SH-SY5Y (cell line): ENCODE measurements at regions not wholly inside any gene's neighbourhood (a gene's known extent, or its start where the extent isn't known, plus 50 kb on each side); places are given as distances from the start of the nearest gene placed in this dataset.

Experiments
- GATA2 ChIP-seq: IDR thresholded peaks from 2 replicates; pipeline ENCODE4 v1.6.1; 2011; ENCODE audit warnings: mild to moderate bottlenecking, low read depth, low read length
- GATA3 ChIP-seq: IDR thresholded peaks from 2 replicates; pipeline ENCODE4 v1.6.1; 2011; ENCODE audit warnings: low read depth, mild to moderate bottlenecking, low read length, moderate library complexity

GRCh38 chr10:111877258-111877657 lies 306.3 kb downstream of the GPAM start:
- no peak for TF ChIP-seq GATA2
- TF ChIP-seq GATA3 = no peak
